C4-2B (cell line): ENCODE measurements at regions not wholly inside any gene's neighbourhood (a gene's known extent, or its start where the extent isn't known, plus 50 kb on each side); places are given as distances from the start of the nearest gene placed in this dataset.
"Not testable (repeated sequence)": the region's sequence is repeated elsewhere in the genome, so short reads cannot be mapped to it uniquely, and the experiment has no call there.

ENCODE experiments used
- H3K27ac ChIP-seq: fragments of 450-650 bp; 2 replicates; pipeline ENCODE4 v1.5.1; 2017
- ZFX ChIP-seq: fragments of 450-650 bp; IDR thresholded peaks from 2 replicates; pipeline ENCODE4 v1.6.1; 2017
- TF ChIP-seq, protein P1 (sequence below): fragments of 450-650 bp; conservative IDR thresholded peaks from 2 replicates; pipeline ENCODE4 v1.5.1; 2017; ENCODE audit warnings: mild to moderate bottlenecking

DNA sequence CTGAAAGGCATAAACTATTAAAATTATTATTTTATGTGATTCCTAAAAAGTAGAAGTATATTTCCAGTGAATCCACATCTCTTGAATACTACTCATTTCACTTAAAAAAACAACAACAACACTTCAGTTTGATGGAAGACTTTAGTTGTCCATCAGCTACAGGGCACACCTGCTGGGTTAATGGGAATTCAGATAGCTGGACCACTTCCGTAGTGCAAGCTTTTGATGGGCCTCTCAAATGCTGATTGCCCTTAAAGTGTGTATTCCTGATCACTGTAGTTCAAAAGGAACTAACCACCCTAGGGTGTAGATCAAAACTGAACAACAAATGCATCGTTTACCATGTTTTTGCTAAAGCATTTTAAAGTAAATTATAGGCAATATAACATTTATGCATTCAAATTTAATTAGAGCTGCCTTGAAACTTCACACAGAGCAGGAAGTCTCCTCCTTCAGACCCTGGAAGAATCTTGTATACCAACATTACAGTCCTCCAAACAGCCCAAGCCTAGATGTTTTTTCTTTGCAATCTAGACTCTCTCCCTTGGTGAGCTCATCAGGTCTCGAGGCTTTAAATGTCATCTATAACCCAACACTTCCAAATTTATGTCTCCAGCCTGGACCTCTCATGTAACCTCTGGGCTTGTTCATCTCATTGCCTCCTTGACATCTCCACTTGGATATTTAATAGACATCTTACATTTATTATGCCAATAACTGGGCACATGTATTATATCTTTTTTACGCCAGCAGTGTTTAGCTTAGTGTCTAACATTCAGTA is 510.1 kb upstream of the SLC39A10 start:
- no peak overlapping the region for H3K27ac ChIP-seq
- TF ChIP-seq, protein P1, sequence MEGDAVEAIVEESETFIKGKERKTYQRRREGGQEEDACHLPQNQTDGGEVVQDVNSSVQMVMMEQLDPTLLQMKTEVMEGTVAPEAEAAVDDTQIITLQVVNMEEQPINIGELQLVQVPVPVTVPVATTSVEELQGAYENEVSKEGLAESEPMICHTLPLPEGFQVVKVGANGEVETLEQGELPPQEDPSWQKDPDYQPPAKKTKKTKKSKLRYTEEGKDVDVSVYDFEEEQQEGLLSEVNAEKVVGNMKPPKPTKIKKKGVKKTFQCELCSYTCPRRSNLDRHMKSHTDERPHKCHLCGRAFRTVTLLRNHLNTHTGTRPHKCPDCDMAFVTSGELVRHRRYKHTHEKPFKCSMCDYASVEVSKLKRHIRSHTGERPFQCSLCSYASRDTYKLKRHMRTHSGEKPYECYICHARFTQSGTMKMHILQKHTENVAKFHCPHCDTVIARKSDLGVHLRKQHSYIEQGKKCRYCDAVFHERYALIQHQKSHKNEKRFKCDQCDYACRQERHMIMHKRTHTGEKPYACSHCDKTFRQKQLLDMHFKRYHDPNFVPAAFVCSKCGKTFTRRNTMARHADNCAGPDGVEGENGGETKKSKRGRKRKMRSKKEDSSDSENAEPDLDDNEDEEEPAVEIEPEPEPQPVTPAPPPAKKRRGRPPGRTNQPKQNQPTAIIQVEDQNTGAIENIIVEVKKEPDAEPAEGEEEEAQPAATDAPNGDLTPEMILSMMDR, result no peak
- TF ChIP-seq ZFX, result no peak

DNA sequence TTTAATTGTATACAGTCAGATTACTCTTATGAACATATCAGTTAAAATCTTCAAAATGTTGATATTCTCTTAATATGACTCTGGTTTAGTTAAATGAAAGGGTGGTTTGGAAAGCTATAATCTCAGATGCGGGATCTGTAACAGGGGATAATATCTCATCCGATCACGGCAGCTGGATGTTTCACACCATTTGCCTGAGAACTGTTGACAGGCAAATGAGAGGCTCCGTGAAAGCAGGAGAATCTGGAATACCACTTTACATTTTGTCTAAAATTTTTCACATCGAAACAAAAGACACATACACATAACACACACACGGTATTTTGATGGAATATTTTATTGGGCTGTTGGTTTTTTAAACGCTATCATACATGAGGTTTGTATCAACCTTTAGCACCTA is 518.6 kb upstream of the SLC39A10 start:
- H3K27ac ChIP-seq, result no peak overlapping the region
- no peak for TF ChIP-seq ZFX
- TF ChIP-seq, protein P1, result no peak

DNA sequence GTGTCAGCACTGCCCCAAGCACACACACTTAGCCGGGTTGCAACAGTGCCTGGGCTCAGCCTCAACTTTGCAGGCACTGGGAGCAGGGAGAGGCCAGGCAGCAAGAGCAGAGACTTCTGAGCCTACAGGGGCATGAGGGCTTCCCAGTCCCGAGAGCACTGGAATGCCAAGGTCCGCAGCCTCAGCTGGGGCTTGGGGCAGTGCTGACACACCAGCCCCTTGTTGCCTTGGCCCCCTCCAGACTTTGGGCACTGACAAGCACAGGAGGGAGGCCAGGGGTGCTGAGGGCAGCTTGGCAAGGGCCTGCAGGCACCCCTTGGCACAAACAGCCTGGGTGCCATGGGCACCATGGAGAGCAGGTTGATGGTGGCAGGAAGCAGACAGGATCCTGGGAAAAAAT is 531.1 kb upstream of the SLC39A10 start:
- H3K27ac ChIP-seq, result not testable (repeated sequence)

DNA sequence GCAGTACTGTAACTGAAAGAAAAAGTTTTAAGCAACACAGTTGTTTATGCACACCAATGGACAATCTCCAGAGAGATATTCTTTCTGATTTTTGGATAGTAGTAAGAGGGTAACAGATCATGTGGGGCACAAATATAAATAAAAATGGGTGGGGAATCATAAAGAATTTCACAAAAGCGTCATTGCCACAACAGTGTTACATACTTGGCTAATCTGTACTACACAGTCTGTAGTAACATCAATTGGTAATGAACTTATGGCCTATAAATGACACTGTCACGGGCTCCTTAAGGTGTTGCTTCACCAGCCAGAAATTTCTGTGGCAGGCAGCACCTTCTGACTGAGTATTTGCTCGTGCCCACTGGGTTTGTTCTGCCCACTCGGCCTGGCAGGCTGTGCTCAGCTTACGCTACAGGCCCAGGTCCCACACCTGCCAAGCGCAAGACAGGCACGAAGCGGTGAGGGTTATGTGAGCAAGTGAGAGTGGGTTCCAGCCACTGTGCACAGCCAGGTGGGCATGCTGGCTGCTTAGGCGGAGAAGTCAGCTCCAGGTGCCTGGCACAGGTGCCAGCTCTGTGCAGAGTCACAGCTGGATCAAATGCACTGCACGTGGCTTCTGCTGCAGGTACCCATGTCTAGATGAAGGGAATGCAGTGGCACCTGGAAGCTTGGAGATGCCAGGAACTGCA is 532.5 kb upstream of the SLC39A10 start:
- no peak overlapping the region for H3K27ac ChIP-seq
- TF ChIP-seq, protein P1, result no peak
- no peak for TF ChIP-seq ZFX

DNA sequence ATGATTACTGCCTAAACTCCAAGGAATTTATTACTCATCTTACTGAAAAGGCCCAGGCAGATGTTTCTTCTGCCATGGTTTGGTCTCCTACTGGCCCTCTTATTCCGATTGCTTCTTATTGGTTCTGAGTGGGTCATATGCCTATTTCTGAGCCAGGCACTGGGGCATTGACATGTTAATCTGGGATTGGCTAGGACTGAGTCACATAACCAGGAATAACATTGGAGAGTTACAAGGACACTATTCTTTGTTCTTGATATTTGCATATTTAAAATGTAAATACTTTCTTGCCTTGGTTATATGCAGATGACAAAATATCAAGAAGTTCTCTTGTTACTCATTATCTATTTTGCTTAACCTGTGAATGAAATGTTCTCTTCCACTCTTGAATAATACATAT is 534.4 kb upstream of the SLC39A10 start:
- no peak overlapping the region for H3K27ac ChIP-seq
- TF ChIP-seq ZFX, result no peak
- TF ChIP-seq, protein P1, result no peak

DNA sequence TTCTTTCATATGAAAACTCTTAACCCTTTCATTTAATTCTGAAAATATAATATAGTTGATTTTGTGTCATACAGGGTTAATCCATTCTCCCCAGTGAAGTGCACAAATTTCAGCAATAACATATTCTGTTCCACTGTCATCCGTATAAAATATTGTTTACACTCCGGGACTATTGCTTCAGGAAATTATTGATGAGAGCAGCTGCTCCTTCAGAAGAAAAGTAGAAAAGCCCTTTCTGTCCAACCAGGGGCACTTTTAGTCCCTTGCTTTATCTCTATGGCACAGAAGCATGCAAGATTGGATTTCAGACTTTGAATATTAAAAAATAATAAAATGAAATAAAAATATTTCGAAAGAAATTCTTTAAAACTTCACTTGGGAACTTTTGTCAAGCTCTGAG is 535.7 kb upstream of the SLC39A10 start:
- no peak overlapping the region for H3K27ac ChIP-seq
- TF ChIP-seq, protein P1, result no peak
- no peak for TF ChIP-seq ZFX

DNA sequence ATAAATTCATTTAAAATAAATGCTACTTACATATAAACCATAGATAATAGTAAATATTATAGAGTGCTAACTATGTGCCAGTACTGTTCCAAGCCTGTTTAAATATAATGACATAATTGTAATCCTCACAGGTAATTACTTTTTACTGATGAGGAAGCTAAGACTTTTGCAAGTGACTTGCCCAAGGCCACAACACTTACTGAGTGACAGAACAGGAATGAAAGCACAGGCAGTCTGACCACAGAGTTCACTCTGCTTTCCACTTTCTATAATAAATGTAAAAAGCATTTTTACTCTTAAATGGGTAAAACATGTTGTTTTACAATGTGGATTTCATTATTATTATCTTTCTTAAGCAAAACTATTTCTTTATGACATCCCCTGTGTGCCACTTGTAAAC is 537.8 kb upstream of the SLC39A10 start:
- no peak for TF ChIP-seq ZFX
- TF ChIP-seq, protein P1, result no peak
- no peak overlapping the region for H3K27ac ChIP-seq
